ENCODE measurements at regions not wholly inside any gene's neighbourhood (a gene's known extent, or its start where the extent isn't known, plus 50 kb on each side); places are given as distances from the start of the nearest gene placed in this dataset.

- TF ChIP-seq CTCF (conservative IDR thresholded peaks at IDR 0.05) = no peak
- no peak for TF ChIP-seq ZFX (IDR thresholded peaks at IDR 0.05)
These were observed 290.2 kb upstream of the LRATD1 start for GRCh38 chr2:14342313-14342712.

Measured in C4-2B (cell line).